Mammary epithelial cell (primary cell): ENCODE measurements at regions not wholly inside any gene's neighbourhood (a gene's known extent, or its start where the extent isn't known, plus 50 kb on each side); places are given as distances from the start of the nearest gene placed in this dataset.
"Not testable (repeated sequence)": the region's sequence is repeated elsewhere in the genome, so short reads cannot be mapped to it uniquely, and the experiment has no call there.

ENCODE experiments used
- EZH2 ChIP-seq: IDR thresholded peaks from 2 replicates; pipeline ENCODE4 v1.6.1; 2012; ENCODE audit warnings: low read length, inconsistent platforms, borderline replicate concordance
- TF ChIP-seq, protein P1 (sequence below), 2 donors: IDR thresholded peaks in 1 of 2; conservative IDR thresholded peaks in 1 of 2; 2 replicates each; pipeline ENCODE4 v1.5.1; 2011 to 2012; ENCODE audit warnings: inconsistent platforms in 2 of 2, low read length in 2 of 2, mild to moderate bottlenecking in 2 of 2, control low read depth in 1 of 2, low read depth in 1 of 2; ENCODE audit not compliant: insufficient read depth in 1 of 2; ENCODE audit errors: extremely low read depth in 1 of 2

DNA sequence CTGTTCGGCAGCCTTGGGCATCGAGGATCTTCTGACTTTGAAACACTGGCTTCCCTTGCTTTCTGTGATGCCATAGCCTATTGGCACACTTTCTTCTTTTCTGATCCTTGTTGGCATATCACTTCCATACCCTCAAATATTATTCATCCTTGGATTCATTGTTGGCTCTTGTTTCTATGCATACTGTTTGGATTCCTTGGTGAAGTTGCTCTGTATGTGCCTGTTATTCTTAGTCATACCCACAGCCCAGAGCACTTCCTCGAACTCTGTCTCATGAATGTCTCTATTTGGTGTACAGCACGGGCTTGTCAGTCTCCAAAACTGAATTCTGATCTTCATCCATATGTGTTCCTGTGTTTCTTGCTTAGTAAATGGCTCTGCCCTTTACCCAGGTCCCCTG, 63.6 kb downstream of the NPIPB11 start:
- TF ChIP-seq, protein P1, sequence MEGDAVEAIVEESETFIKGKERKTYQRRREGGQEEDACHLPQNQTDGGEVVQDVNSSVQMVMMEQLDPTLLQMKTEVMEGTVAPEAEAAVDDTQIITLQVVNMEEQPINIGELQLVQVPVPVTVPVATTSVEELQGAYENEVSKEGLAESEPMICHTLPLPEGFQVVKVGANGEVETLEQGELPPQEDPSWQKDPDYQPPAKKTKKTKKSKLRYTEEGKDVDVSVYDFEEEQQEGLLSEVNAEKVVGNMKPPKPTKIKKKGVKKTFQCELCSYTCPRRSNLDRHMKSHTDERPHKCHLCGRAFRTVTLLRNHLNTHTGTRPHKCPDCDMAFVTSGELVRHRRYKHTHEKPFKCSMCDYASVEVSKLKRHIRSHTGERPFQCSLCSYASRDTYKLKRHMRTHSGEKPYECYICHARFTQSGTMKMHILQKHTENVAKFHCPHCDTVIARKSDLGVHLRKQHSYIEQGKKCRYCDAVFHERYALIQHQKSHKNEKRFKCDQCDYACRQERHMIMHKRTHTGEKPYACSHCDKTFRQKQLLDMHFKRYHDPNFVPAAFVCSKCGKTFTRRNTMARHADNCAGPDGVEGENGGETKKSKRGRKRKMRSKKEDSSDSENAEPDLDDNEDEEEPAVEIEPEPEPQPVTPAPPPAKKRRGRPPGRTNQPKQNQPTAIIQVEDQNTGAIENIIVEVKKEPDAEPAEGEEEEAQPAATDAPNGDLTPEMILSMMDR (conservative IDR thresholded peaks at IDR 0.05 in 1 of 2, IDR thresholded peaks at IDR 0.05 in 1 of 2; ENCODE audit: extremely low read depth in 1 of 2, insufficient read depth in 1 of 2, low read depth in 1 of 2, low read length in 2 of 2) = not testable (repeated sequence)
- not testable (repeated sequence) for TF ChIP-seq EZH2
